Skin of body (tissue), 1 donor: ENCODE measurements at regions not wholly inside any gene's neighbourhood (a gene's known extent, or its start where the extent isn't known, plus 50 kb on each side); places are given as distances from the start of the nearest gene placed in this dataset.
A peak's percentile ranks its signal among the peaks of the same experiment; 100 is the strongest.

ENCODE experiments used
- DNase-seq: peaks from one replicate; lab custom pipeline; 2025; lab: John Stamatoyannopoulos, UW

- DNase-seq: no peak
Measured at GRCh38 chr1:39085174-39085573, 59.0 kb downstream of the NDUFS5 start.

- peak; percentile 42 for DNase-seq
Measured at GRCh38 chr1:39086386-39086785, 60.2 kb downstream of the NDUFS5 start.

GRCh38 chr1:39086865-39087409 lies 60.8 kb downstream of the NDUFS5 start:
- peak; percentile 91 for DNase-seq

GRCh38 chr1:39087435-39087834 lies 61.3 kb downstream of the NDUFS5 start:
- no peak for DNase-seq

- DNase-seq: no peak
Measured at GRCh38 chr1:39088658-39089057, 62.5 kb downstream of the NDUFS5 start.

- DNase-seq: peak; percentile 47
Measured at GRCh38 chr1:39089931-39090521, 63.9 kb downstream of the NDUFS5 start.

GRCh38 chr1:39090757-39091380 lies 64.7 kb downstream of the NDUFS5 start:
- DNase-seq: no peak

GRCh38 chr1:39091845-39092645 lies 65.9 kb downstream of the NDUFS5 start:
- peak; percentile 49 for DNase-seq

- no peak for DNase-seq
Measured at GRCh38 chr1:39094685-39095084, 68.5 kb downstream of the NDUFS5 start.

- peak; percentile 90 for DNase-seq
Measured at GRCh38 chr1:39098546-39099250, 72.5 kb downstream of the NDUFS5 start.

GRCh38 chr1:39102537-39103327 lies 76.6 kb downstream of the NDUFS5 start:
- DNase-seq: peak; percentile 97

GRCh38 chr1:39103328-39104157 lies 77.4 kb downstream of the NDUFS5 start:
- DNase-seq: peak; percentile 47

GRCh38 chr1:39104158-39105060 lies 78.3 kb downstream of the NDUFS5 start:
- no peak for DNase-seq

- no peak for DNase-seq
Measured at GRCh38 chr1:39105061-39105840, 79.1 kb downstream of the NDUFS5 start.

- peak; percentile 14 for DNase-seq
Measured at GRCh38 chr1:39105841-39106765, 80.0 kb downstream of the NDUFS5 start.

- no peak for DNase-seq
Measured at GRCh38 chr1:39106801-39107327, 80.7 kb downstream of the NDUFS5 start.
